ENCODE measurements at regions not wholly inside any gene's neighbourhood (a gene's known extent, or its start where the extent isn't known, plus 50 kb on each side); places are given as distances from the start of the nearest gene placed in this dataset.

DNA sequence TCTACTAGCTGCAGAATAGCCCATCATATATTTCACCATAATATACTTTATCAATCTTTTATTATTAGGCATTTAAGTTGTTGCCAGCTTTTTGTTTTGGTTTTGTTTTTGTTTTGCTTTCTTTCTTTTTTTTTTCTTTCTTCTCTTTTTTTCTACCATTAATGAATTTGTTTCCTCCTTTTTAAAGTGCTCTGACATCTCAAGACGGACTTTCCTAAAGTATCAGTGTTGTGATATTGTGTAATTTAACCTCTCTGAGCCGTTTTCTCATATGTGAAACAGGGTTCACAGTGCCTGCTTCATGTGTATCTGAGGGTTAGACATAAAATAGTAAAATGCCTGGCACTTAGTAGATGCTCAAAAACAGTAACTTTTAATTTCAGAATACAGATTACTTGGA lies 109.5 kb upstream of the IL12A start:
- no peak for DNase-seq
- TF ChIP-seq, protein P1, sequence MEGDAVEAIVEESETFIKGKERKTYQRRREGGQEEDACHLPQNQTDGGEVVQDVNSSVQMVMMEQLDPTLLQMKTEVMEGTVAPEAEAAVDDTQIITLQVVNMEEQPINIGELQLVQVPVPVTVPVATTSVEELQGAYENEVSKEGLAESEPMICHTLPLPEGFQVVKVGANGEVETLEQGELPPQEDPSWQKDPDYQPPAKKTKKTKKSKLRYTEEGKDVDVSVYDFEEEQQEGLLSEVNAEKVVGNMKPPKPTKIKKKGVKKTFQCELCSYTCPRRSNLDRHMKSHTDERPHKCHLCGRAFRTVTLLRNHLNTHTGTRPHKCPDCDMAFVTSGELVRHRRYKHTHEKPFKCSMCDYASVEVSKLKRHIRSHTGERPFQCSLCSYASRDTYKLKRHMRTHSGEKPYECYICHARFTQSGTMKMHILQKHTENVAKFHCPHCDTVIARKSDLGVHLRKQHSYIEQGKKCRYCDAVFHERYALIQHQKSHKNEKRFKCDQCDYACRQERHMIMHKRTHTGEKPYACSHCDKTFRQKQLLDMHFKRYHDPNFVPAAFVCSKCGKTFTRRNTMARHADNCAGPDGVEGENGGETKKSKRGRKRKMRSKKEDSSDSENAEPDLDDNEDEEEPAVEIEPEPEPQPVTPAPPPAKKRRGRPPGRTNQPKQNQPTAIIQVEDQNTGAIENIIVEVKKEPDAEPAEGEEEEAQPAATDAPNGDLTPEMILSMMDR (IDR thresholded peaks at IDR 0.05), result no peak
- Histone ChIP-seq H3K4me3 (peak overlapping the region in 1 of 2 donors; percentile 4), H3K4me1 (peaks cover 0 to 62% (median 26%) of the 10 kb centered on the region in 4 donors), H3K36me3 (no peaks in the 10 kb centered on the region), H3K9me3 (no peaks in the 10 kb centered on the region), H3K27me3 (no peaks in the 10 kb centered on the region), H3K27ac (peak overlapping the region in 1 of 2 donors; percentile 15)
- intact Hi-C loops (cut with DNase I; ENCODE audit: low total_unique reads), result no loop called here

DNA sequence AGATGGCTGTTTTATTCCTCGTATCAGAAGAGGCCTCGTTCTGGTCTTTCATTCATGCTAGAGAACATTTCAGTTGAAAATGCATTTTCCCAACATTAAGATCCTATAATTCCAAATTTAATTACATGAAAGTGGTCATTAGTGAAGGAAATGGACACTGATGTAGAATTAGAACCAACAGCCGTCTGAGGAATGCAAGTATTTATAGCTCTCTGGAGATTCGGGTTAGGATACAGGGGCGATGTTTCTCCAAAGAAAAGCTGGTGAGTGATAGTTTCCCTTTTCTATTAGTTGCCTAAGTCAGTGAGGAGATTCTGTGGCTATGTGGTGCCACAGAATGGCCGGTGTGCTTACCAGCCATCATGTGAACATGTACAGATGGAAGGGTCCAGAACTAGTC lies 109.0 kb upstream of the IL12A start:
- Histone ChIP-seq H3K4me1 (peaks cover 0 to 61% (median 25%) of the 10 kb centered on the region in 4 donors), H3K36me3 (no peaks in the 10 kb centered on the region), H3K4me3 (peak overlapping the region in 1 of 2 donors; percentile 4), H3K9me3 (no peaks in the 10 kb centered on the region), H3K27ac (peak overlapping the region; percentile 15 to 21), H3K27me3 (no peaks in the 10 kb centered on the region)
- DNase-seq, result no peak
- TF ChIP-seq, protein P1 (IDR thresholded peaks at IDR 0.05), result no peak
- intact Hi-C loops (cut with DNase I; ENCODE audit: low total_unique reads), result no loop called here

DNA sequence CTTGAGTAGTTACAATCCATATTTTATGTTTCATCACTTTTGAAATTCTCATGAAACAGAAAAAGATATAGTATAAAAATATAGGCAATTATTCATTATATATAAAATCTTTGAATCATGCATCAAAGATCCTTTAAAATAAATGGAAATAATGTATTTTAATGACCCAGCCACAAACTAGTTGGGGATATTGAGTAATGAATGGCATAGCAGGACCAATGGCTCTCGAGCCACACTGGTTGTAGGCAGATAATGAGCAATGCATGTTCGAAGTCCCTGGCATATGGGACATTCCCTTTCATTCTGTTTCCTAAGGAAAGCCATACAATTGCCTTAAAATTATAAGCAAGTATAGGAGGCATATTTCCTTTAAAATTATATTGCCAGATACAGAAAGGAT lies 107.4 kb upstream of the IL12A start:
- peaks cover 0 to 67% (median 33%) of the 10 kb centered on the region in 4 donors for H3K4me1 ChIP-seq
- no peaks in the 10 kb centered on the region for H3K9me3 ChIP-seq
- intact Hi-C loops (cut with DNase I; ENCODE audit: low total_unique reads), result loop anchor here (5.0 kb wide), 1 partner anchor 126 kb away; no protein-coding TSS in a partner anchor
- H3K27ac ChIP-seq, result no peak overlapping the region
- DNase-seq, result no peak
- H3K36me3 ChIP-seq, result no peaks in the 10 kb centered on the region
- H3K27me3 ChIP-seq, result no peaks in the 10 kb centered on the region
- TF ChIP-seq, protein P1 (IDR thresholded peaks at IDR 0.05), result no peak
- H3K4me3 ChIP-seq, result no peak overlapping the region

DNA sequence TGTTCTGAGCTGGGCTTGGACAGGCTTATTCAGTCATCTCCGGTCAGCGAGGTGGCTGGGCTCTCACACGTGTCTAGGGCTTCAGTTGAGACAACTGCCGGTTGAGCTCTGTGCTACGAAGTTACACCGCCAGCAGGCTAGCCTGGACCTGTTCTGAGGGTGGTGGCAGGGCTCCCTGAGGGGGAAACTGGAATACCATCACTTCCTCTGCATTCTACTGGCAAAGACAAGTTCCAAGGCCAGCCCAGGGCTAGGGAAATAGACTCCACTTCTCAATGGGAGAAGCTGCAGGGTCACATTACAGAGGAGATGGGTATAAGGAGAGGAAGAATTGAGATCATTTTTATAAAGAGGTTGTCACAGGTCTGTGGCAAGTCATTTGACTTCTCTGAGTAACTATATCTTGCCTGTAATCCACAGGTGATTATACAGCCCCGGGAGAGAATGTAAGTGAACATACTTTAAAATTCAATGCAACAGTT lies 106.8 kb upstream of the IL12A start:
- TF ChIP-seq, protein P1 (IDR thresholded peaks at IDR 0.05), result no peak
- no peaks in the 10 kb centered on the region for H3K36me3 ChIP-seq
- peak overlapping the region; percentile 15 to 18 for H3K27ac ChIP-seq
- H3K4me1 ChIP-seq, result peaks cover 0 to 67% (median 33%) of the 10 kb centered on the region in 4 donors
- no peaks in the 10 kb centered on the region for H3K9me3 ChIP-seq
- intact Hi-C loops (cut with DNase I; ENCODE audit: low total_unique reads), result loop anchor here (5.0 kb wide), 1 partner anchor 125 kb away; no protein-coding TSS in a partner anchor
- no peak overlapping the region for H3K4me3 ChIP-seq
- DNase-seq, result no peak
- no peaks in the 10 kb centered on the region for H3K27me3 ChIP-seq

DNA sequence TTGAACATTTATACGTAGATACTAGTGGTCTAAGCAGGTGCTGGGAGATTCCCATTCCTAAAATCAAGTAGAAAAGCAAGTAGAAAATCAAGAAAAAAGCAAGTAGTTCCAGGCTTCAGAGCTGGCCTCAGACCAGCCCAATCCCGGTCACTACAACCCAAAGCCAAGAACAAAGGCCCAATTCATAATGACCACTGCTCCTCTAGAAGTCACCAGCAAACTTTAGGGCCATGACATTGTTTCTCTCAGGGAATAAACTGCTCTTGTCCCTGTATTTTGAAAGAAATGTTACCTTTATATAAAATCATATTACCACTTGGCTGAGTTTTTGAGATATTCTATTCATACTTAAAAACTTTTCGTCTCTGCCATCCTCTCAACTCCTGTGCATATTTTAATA lies 106.3 kb upstream of the IL12A start:
- Histone ChIP-seq H3K36me3 (no peaks in the 10 kb centered on the region), H3K4me1 (peaks cover 0 to 71% (median 34%) of the 10 kb centered on the region in 4 donors), H3K9me3 (no peaks in the 10 kb centered on the region), H3K4me3 (no peak overlapping the region), H3K27ac (peak overlapping the region; percentile 15 to 18), H3K27me3 (no peaks in the 10 kb centered on the region)
- TF ChIP-seq, protein P1 (IDR thresholded peaks at IDR 0.05), result no peak
- no peak for DNase-seq
- intact Hi-C loops (cut with DNase I; ENCODE audit: low total_unique reads), result loop anchor here (5.0 kb wide), 1 partner anchor 125 kb away; no protein-coding TSS in a partner anchor
